ENCODE measurements at regions not wholly inside any gene's neighbourhood (a gene's known extent, or its start where the extent isn't known, plus 50 kb on each side); places are given as distances from the start of the nearest gene placed in this dataset.

- no peaks in the 10 kb centered on the region for H3K27me3 Mint-ChIP-seq
- H3K27ac Mint-ChIP-seq, result no peak overlapping the region
- H3K4me3 Mint-ChIP-seq, result no peak overlapping the region
- peaks cover 0 to 5% (median 0%) of the 10 kb centered on the region in 3 donors for H3K9me3 Mint-ChIP-seq
- no peaks in the 10 kb centered on the region for H3K36me3 Mint-ChIP-seq
- H3K4me1 Mint-ChIP-seq, result no peaks in the 10 kb centered on the region
Measured at GRCh38 chr6:94129926-94130325, 710.6 kb upstream of the EPHA7 start.

- Mint-ChIP-seq H3K27me3 (no peaks in the 10 kb centered on the region), H3K4me3 (no peak overlapping the region), H3K9me3 (peaks cover 0 to 6% (median 0%) of the 10 kb centered on the region in 3 donors), H3K27ac (no peak overlapping the region), H3K4me1 (no peaks in the 10 kb centered on the region), H3K36me3 (no peaks in the 10 kb centered on the region)
Measured at GRCh38 chr6:94127716-94128115, 708.4 kb upstream of the EPHA7 start.

GRCh38 chr6:94124333-94124732 lies 705.0 kb upstream of the EPHA7 start:
- H3K36me3 Mint-ChIP-seq, result no peaks in the 10 kb centered on the region
- H3K27ac Mint-ChIP-seq, result no peak overlapping the region
- no peaks in the 10 kb centered on the region for H3K4me1 Mint-ChIP-seq
- H3K4me3 Mint-ChIP-seq, result no peak overlapping the region
- no peaks in the 10 kb centered on the region for H3K27me3 Mint-ChIP-seq
- peaks cover 0 to 3% (median 0%) of the 10 kb centered on the region in 3 donors for H3K9me3 Mint-ChIP-seq

GRCh38 chr6:94121094-94121493 lies 701.7 kb upstream of the EPHA7 start:
- peaks cover 0 to 3% (median 0%) of the 10 kb centered on the region in 3 donors for H3K9me3 Mint-ChIP-seq
- no peak overlapping the region for H3K27ac Mint-ChIP-seq
- H3K4me3 Mint-ChIP-seq, result no peak overlapping the region
- no peaks in the 10 kb centered on the region for H3K36me3 Mint-ChIP-seq
- H3K27me3 Mint-ChIP-seq, result no peaks in the 10 kb centered on the region
- no peaks in the 10 kb centered on the region for H3K4me1 Mint-ChIP-seq

- Mint-ChIP-seq H3K4me3 (no peak overlapping the region), H3K9me3 (peaks cover 0 to 2% (median 0%) of the 10 kb centered on the region in 3 donors), H3K36me3 (no peaks in the 10 kb centered on the region), H3K27me3 (no peaks in the 10 kb centered on the region), H3K4me1 (no peaks in the 10 kb centered on the region), H3K27ac (no peak overlapping the region)
Measured at GRCh38 chr6:94099072-94099471, 679.7 kb upstream of the EPHA7 start.

- H3K9me3 Mint-ChIP-seq, result peaks cover 0 to 2% (median 0%) of the 10 kb centered on the region in 3 donors
- H3K36me3 Mint-ChIP-seq, result no peaks in the 10 kb centered on the region
- H3K4me3 Mint-ChIP-seq, result no peak overlapping the region
- H3K27ac Mint-ChIP-seq, result no peak overlapping the region
- no peaks in the 10 kb centered on the region for H3K4me1 Mint-ChIP-seq
- no peaks in the 10 kb centered on the region for H3K27me3 Mint-ChIP-seq
Measured at GRCh38 chr6:94095961-94096360, 676.6 kb upstream of the EPHA7 start.

- Mint-ChIP-seq H3K27me3 (no peaks in the 10 kb centered on the region), H3K4me3 (no peak overlapping the region), H3K36me3 (no peaks in the 10 kb centered on the region), H3K9me3 (peaks cover 0 to 1% (median 0%) of the 10 kb centered on the region in 3 donors), H3K4me1 (no peaks in the 10 kb centered on the region), H3K27ac (no peak overlapping the region)
Measured at GRCh38 chr6:94089941-94090340, 670.6 kb upstream of the EPHA7 start.

GRCh38 chr6:94088870-94089269 lies 669.5 kb upstream of the EPHA7 start:
- H3K36me3 Mint-ChIP-seq, result no peaks in the 10 kb centered on the region
- H3K27ac Mint-ChIP-seq, result no peak overlapping the region
- H3K4me3 Mint-ChIP-seq, result no peak overlapping the region
- H3K9me3 Mint-ChIP-seq, result peaks cover 0 to 1% (median 0%) of the 10 kb centered on the region in 3 donors
- no peaks in the 10 kb centered on the region for H3K27me3 Mint-ChIP-seq
- no peaks in the 10 kb centered on the region for H3K4me1 Mint-ChIP-seq

- H3K4me3 Mint-ChIP-seq, result no peak overlapping the region
- H3K36me3 Mint-ChIP-seq, result no peaks in the 10 kb centered on the region
- no peaks in the 10 kb centered on the region for H3K4me1 Mint-ChIP-seq
- H3K27ac Mint-ChIP-seq, result no peak overlapping the region
- H3K9me3 Mint-ChIP-seq, result no peaks in the 10 kb centered on the region
- H3K27me3 Mint-ChIP-seq, result no peaks in the 10 kb centered on the region
Measured at GRCh38 chr6:94074764-94075163, 655.4 kb upstream of the EPHA7 start.

GRCh38 chr6:94071835-94072234 lies 652.5 kb upstream of the EPHA7 start:
- H3K27me3 Mint-ChIP-seq, result no peaks in the 10 kb centered on the region

GRCh38 chr6:94065707-94066337 lies 646.5 kb upstream of the EPHA7 start:
- Mint-ChIP-seq H3K4me1 (no peaks in the 10 kb centered on the region), H3K36me3 (no peaks in the 10 kb centered on the region), H3K9me3 (peaks cover 0 to 5% (median 2%) of the 10 kb centered on the region in 3 donors), H3K4me3 (no peak overlapping the region), H3K27me3 (no peaks in the 10 kb centered on the region), H3K27ac (no peak overlapping the region)

More at GRCh38 chr6:94071835-94072234, 652.5 kb upstream of the EPHA7 start:
- no peak overlapping the region for H3K27ac Mint-ChIP-seq
- H3K4me1 Mint-ChIP-seq, result no peaks in the 10 kb centered on the region
- no peaks in the 10 kb centered on the region for H3K36me3 Mint-ChIP-seq
- no peak overlapping the region for H3K4me3 Mint-ChIP-seq
- no peaks in the 10 kb centered on the region for H3K9me3 Mint-ChIP-seq

- Mint-ChIP-seq H3K4me3 (no peak overlapping the region), H3K27me3 (no peaks in the 10 kb centered on the region), H3K9me3 (peaks cover 2 to 9% (median 4%) of the 10 kb centered on the region in 3 donors)
Measured at GRCh38 chr6:94052749-94053148, 633.4 kb upstream of the EPHA7 start.

GRCh38 chr6:94050515-94050914 lies 631.2 kb upstream of the EPHA7 start:
- H3K4me1 Mint-ChIP-seq, result no peaks in the 10 kb centered on the region
- no peaks in the 10 kb centered on the region for H3K36me3 Mint-ChIP-seq
- no peak overlapping the region for H3K27ac Mint-ChIP-seq
- H3K4me3 Mint-ChIP-seq, result no peak overlapping the region
- no peaks in the 10 kb centered on the region for H3K27me3 Mint-ChIP-seq
- peaks cover 2 to 6% (median 3%) of the 10 kb centered on the region in 3 donors for H3K9me3 Mint-ChIP-seq

More at GRCh38 chr6:94052749-94053148, 633.4 kb upstream of the EPHA7 start:
- no peaks in the 10 kb centered on the region for H3K4me1 Mint-ChIP-seq
- H3K36me3 Mint-ChIP-seq, result no peaks in the 10 kb centered on the region
- H3K27ac Mint-ChIP-seq, result no peak overlapping the region

- Mint-ChIP-seq H3K27ac (no peak overlapping the region), H3K27me3 (no peaks in the 10 kb centered on the region), H3K9me3 (peaks cover 2 to 6% (median 3%) of the 10 kb centered on the region in 3 donors), H3K4me3 (no peak overlapping the region), H3K36me3 (no peaks in the 10 kb centered on the region), H3K4me1 (no peaks in the 10 kb centered on the region)
Measured at GRCh38 chr6:94049001-94049400, 629.6 kb upstream of the EPHA7 start.

- H3K4me1 Mint-ChIP-seq, result no peaks in the 10 kb centered on the region
- no peaks in the 10 kb centered on the region for H3K27me3 Mint-ChIP-seq
- H3K9me3 Mint-ChIP-seq, result peaks cover 0 to 5% (median 4%) of the 10 kb centered on the region in 3 donors
- H3K36me3 Mint-ChIP-seq, result peaks cover 1% of the 10 kb centered on the region
- no peak overlapping the region for H3K27ac Mint-ChIP-seq
- H3K4me3 Mint-ChIP-seq, result no peak overlapping the region
Measured at GRCh38 chr6:94045099-94045829, 625.9 kb upstream of the EPHA7 start.

All from IgD-negative memory B cell (primary cell).